ENCODE measurements at regions not wholly inside any gene's neighbourhood (a gene's known extent, or its start where the extent isn't known, plus 50 kb on each side); places are given as distances from the start of the nearest gene placed in this dataset.

- no peak overlapping the region for H2AK5ac ChIP-seq (ENCODE audit: low read depth, low read length)
- no peak for TF ChIP-seq ATF2 (IDR thresholded peaks at IDR 0.05; ENCODE audit: low read length)
- peak in 1 of 3 experiments; percentile 15; a peak in 1 of 4 replicates for TF ChIP-seq CTCF (IDR thresholded peaks at IDR 0.05; ENCODE audit: control extremely low read depth in 1 of 3, insufficient read depth in 1 of 3, low read depth in 1 of 3, low read length in 3 of 3)
- no peaks in the 10 kb centered on the region for H3K36me3 ChIP-seq (ENCODE audit: control insufficient read depth in 2 of 4, insufficient read depth in 4 of 4, low read length in 3 of 4)
- no peaks in the 10 kb centered on the region for H3K9me3 ChIP-seq (ENCODE audit: insufficient read depth in 2 of 2, low read depth in 1 of 2, low read length in 1 of 2)
- H3K4me2 ChIP-seq (ENCODE audit: insufficient read depth in 1 of 2, low read depth in 2 of 2, low read length in 2 of 2), result no peak overlapping the region
- no peak overlapping the region for H3K56ac ChIP-seq (replicated peaks; ENCODE audit: insufficient read length, low read depth, low read length)
- H3K4ac ChIP-seq (replicated peaks; ENCODE audit: insufficient read length, low read depth, low read length), result no peak overlapping the region
- H2AFZ ChIP-seq (ENCODE audit: low read length), result no peak overlapping the region
- no peak overlapping the region for H3K23ac ChIP-seq (ENCODE audit: insufficient read length)
- DNase-seq (ENCODE audit: low read depth in 1 of 2, low spot score in 2 of 2) (no peak), FAIRE-seq (no peak)
- POLR2A ChIA-PET (ENCODE audit: partially characterized antibody), result no interaction called here
- H2BK5ac ChIP-seq (ENCODE audit: low read depth, low read length), result no peak overlapping the region
- no peaks in the 10 kb centered on the region for H3K79me2 ChIP-seq (ENCODE audit: control insufficient read depth in 1 of 2, insufficient read depth in 2 of 2, low read length in 2 of 2)
- H2BK20ac ChIP-seq (ENCODE audit: low read length), result no peak overlapping the region
- H3K4me3 ChIP-seq (ENCODE audit: extremely low read depth in 1 of 4, insufficient read depth in 2 of 4, low read depth in 3 of 4, low read length in 4 of 4), result no peak overlapping the region
- no peaks in the 10 kb centered on the region for H3K4me1 ChIP-seq (replicated peaks in 1 of 4; ENCODE audit: control insufficient read depth in 3 of 4, insufficient read depth in 4 of 4, low read length in 3 of 4)
- no peak overlapping the region for H3K18ac ChIP-seq (ENCODE audit: extremely low read depth, low read length)
- no peak overlapping the region for H3K14ac ChIP-seq (ENCODE audit: insufficient read length)
- H2BK15ac ChIP-seq (ENCODE audit: low read length), result no peak overlapping the region
- H4K91ac ChIP-seq (replicated peaks; ENCODE audit: insufficient read length, low read length), result no peak overlapping the region
- no peaks in the 10 kb centered on the region; the same call in 1 of the 2 replicates for H3K23me2 ChIP-seq (ENCODE audit: low read depth, low read length)
- no peak overlapping the region for H2BK120ac ChIP-seq (replicated peaks; ENCODE audit: low read depth, low read length)
- no peak overlapping the region for H4K8ac ChIP-seq (ENCODE audit: extremely low read depth, insufficient read depth, low read length)
- H3K27ac ChIP-seq (ENCODE audit: low read depth, low read length), result no peak overlapping the region
- no peaks in the 10 kb centered on the region for H3K79me1 ChIP-seq (ENCODE audit: low read depth, low read length)
- 63% methylated on average over 3 of the region's 3 CpGs; no CpG with 5 or more reads in 1 of the 2 experiments for WGBS, 2 experiments (ENCODE audit: extremely low coverage in 1 of 2, insufficient coverage in 1 of 2, insufficient read length in 1 of 2, insufficient replicate concordance in 2 of 2, low coverage in 1 of 2, low lambda C conversion rate in 2 of 2, missing lambda C conversion rate in 1 of 2)
- no peak overlapping the region for H4K5ac ChIP-seq (ENCODE audit: insufficient read length, low read depth, low read length)
- H4K20me1 ChIP-seq (replicated peaks in 1 of 2; ENCODE audit: control insufficient read depth in 1 of 2, insufficient read depth in 2 of 2, low read length in 2 of 2), result no peaks in the 10 kb centered on the region
- H3K27me3 ChIP-seq (replicated peaks in 1 of 4; ENCODE audit: control insufficient read depth in 3 of 4, extremely low read depth in 1 of 4, insufficient read depth in 3 of 4, low read length in 3 of 4), result no peaks in the 10 kb centered on the region; a peak in 1 of 7 replicates
- CTCF ChIA-PET (ENCODE audit: partially characterized antibody), result interaction anchor here (0.7 to 2.3 kb wide), 5 partner anchors 10 to 137 kb away, joined by 3 to 15 read pairs (median 3); no protein-coding TSS in a partner anchor
- no peak overlapping the region for H2BK12ac ChIP-seq (ENCODE audit: low read depth, low read length)
- H3K9ac ChIP-seq (replicated peaks in 1 of 4; ENCODE audit: extremely low read depth in 1 of 4, low read depth in 3 of 4, low read length in 3 of 4), result no peak overlapping the region
Observed at GRCh38 chr5:152466085-152466745, 61.1 kb upstream of the NMUR2 start.
